ENCODE measurements at regions not wholly inside any gene's neighbourhood (a gene's known extent, or its start where the extent isn't known, plus 50 kb on each side); places are given as distances from the start of the nearest gene placed in this dataset.

- Histone ChIP-seq H2AFZ (ENCODE audit: low read length) (no peak overlapping the region), H3K27ac (ENCODE audit: low read length) (no peak overlapping the region), H3K9me3 (ENCODE audit: low read length) (no peaks in the 10 kb centered on the region), H3K4me3 (ENCODE audit: low read length) (no peak overlapping the region), H3K36me3 (ENCODE audit: low read depth, low read length) (no peaks in the 10 kb centered on the region), H3K79me2 (ENCODE audit: low read length) (no peaks in the 10 kb centered on the region), H3K4me1 (ENCODE audit: insufficient read depth, low read length) (peaks cover 1% of the 10 kb centered on the region), H3K4me2 (ENCODE audit: low read length) (no peak overlapping the region), H3F3A (ENCODE audit: low read length, unreplicated experiment) (no peaks in the 10 kb centered on the region), H4K20me1 (ENCODE audit: low read length) (no peaks in the 10 kb centered on the region), H3K9me2 (replicated peaks; ENCODE audit: low read length) (no peaks in the 10 kb centered on the region), H3K9ac (ENCODE audit: low read length) (no peak overlapping the region), H3K27me3 (ENCODE audit: low read length) (no peaks in the 10 kb centered on the region)
- ChIA-PET POLR2A (ENCODE audit: unreplicated experiment) (no interaction called here), CTCF (no interaction called here)
- no peak for DNase-seq
- no peak for TF ChIP-seq EZH2 (IDR thresholded peaks at IDR 0.05; ENCODE audit: low read length, unreplicated experiment)
- no peak for TF ChIP-seq CTCF (conservative IDR thresholded peaks at IDR 0.05; ENCODE audit: low read depth, low read length)
- TF ChIP-seq EZH2phosphoT487 (IDR thresholded peaks at IDR 0.05; ENCODE audit: borderline replicate concordance, low read length), result no peak
- no TSS peak for BruUV-seq (replicated peaks)
- no peak for ATAC-seq
- intact Hi-C loops (cut with micrococcal nuclease), result no loop called here
Measured at GRCh38 chr1:184882957-184883815, 91.1 kb downstream of the NIBAN1 start.

- no peaks in the 10 kb centered on the region for H3K79me2 ChIP-seq (ENCODE audit: low read length)
- H3K27me3 ChIP-seq (ENCODE audit: low read length), result no peaks in the 10 kb centered on the region
- TF ChIP-seq EZH2 (IDR thresholded peaks at IDR 0.05; ENCODE audit: low read length, unreplicated experiment) (no peak), EZH2phosphoT487 (IDR thresholded peaks at IDR 0.05; ENCODE audit: borderline replicate concordance, low read length) (no peak), CTCF (conservative IDR thresholded peaks at IDR 0.05; ENCODE audit: low read depth, low read length) (no peak)
- no peak overlapping the region for H3K9ac ChIP-seq (ENCODE audit: low read length)
- intact Hi-C loops (cut with micrococcal nuclease), result no loop called here
- POLR2A ChIA-PET (ENCODE audit: unreplicated experiment), result no interaction called here
- no peaks in the 10 kb centered on the region for H3K9me2 ChIP-seq (replicated peaks; ENCODE audit: low read length)
- H3K4me1 ChIP-seq (ENCODE audit: insufficient read depth, low read length), result peaks cover 4% of the 10 kb centered on the region
- no peak for DNase-seq
- H2AFZ ChIP-seq (ENCODE audit: low read length), result no peak overlapping the region
- no peaks in the 10 kb centered on the region for H3F3A ChIP-seq (ENCODE audit: low read length, unreplicated experiment)
- no peak overlapping the region for H3K4me2 ChIP-seq (ENCODE audit: low read length)
- CTCF ChIA-PET, result no interaction called here
- ATAC-seq, result no peak
- no peaks in the 10 kb centered on the region for H4K20me1 ChIP-seq (ENCODE audit: low read length)
- no peak overlapping the region for H3K4me3 ChIP-seq (ENCODE audit: low read length)
- no peaks in the 10 kb centered on the region for H3K9me3 ChIP-seq (ENCODE audit: low read length)
- BruUV-seq (replicated peaks), result no TSS peak
- no peaks in the 10 kb centered on the region for H3K36me3 ChIP-seq (ENCODE audit: low read depth, low read length)
- H3K27ac ChIP-seq (ENCODE audit: low read length), result no peak overlapping the region
Measured at GRCh38 chr1:184881941-184882913, 92.1 kb downstream of the NIBAN1 start.
